Left ventricle myocardium inferior (tissue), 1 donor: ENCODE measurements at regions not wholly inside any gene's neighbourhood (a gene's known extent, or its start where the extent isn't known, plus 50 kb on each side); places are given as distances from the start of the nearest gene placed in this dataset.

Source experiments
- DNase-seq: peaks from one replicate; pipeline ENCODE4 v3.0.0-alpha.2; 2020
- H3K27ac ChIP-seq: fragments of 200-600 bp; replicated peaks from 2 replicates; pipeline ENCODE4 v1.8.0; 2021
- H3K27me3 ChIP-seq: fragments of 200-600 bp; 2 replicates; pipeline ENCODE4 v1.8.0; 2021; ENCODE audit warnings: low read depth
- H3K36me3 ChIP-seq: fragments of 200-600 bp; 2 replicates; pipeline ENCODE4 v1.8.0; 2021
- H3K4me1 ChIP-seq: fragments of 200-600 bp; 2 replicates; pipeline ENCODE4 v1.8.0; 2021
- H3K4me3 ChIP-seq: fragments of 200-600 bp; 2 replicates; pipeline ENCODE4 v1.8.0; 2021; ENCODE audit warnings: mild to moderate bottlenecking, moderate library complexity
- H3K9me3 ChIP-seq: fragments of 200-600 bp; replicated peaks from 2 replicates; pipeline ENCODE4 v1.8.0; 2021
- intact Hi-C: fragments of 100-400 bp; cut with micrococcal nuclease; formaldehyde crosslinking; loops from one replicate; pipeline ENCODE4 v1.11.0; 2022
- TF ChIP-seq, protein P1 (sequence below): fragments of 200-600 bp; IDR thresholded peaks from 2 replicates; pipeline ENCODE4 v1.8.0; 2021; ENCODE audit warnings: antibody characterized with exemption, mild to moderate bottlenecking, borderline replicate concordance
- donor health status: DM: no; HTN: yes; CAD: no; lungs with severe emphysema.

DNA sequence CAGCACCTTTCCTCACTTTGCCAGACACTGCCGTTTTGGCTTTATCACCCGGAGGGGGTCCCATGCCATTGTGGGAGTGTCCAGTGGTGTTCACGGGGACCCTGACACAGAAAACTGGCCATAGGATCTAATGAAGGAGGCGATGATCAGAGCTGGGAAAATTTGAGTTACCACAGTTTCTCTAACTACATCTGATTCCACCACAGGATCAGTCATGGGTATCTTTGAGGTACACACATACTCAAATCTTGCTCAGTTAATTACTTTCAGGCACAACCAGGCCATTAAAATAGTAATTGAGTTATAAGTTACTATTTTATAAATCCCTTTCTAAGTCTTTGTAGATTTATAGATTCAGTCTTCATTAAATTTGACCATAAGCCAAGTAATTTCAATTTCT is 215.1 kb downstream of the PRL start:
- TF ChIP-seq, protein P1, sequence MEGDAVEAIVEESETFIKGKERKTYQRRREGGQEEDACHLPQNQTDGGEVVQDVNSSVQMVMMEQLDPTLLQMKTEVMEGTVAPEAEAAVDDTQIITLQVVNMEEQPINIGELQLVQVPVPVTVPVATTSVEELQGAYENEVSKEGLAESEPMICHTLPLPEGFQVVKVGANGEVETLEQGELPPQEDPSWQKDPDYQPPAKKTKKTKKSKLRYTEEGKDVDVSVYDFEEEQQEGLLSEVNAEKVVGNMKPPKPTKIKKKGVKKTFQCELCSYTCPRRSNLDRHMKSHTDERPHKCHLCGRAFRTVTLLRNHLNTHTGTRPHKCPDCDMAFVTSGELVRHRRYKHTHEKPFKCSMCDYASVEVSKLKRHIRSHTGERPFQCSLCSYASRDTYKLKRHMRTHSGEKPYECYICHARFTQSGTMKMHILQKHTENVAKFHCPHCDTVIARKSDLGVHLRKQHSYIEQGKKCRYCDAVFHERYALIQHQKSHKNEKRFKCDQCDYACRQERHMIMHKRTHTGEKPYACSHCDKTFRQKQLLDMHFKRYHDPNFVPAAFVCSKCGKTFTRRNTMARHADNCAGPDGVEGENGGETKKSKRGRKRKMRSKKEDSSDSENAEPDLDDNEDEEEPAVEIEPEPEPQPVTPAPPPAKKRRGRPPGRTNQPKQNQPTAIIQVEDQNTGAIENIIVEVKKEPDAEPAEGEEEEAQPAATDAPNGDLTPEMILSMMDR, result no peak
- H3K4me3 ChIP-seq, result no peak overlapping the region
- peaks cover 3% of the 10 kb centered on the region for H3K4me1 ChIP-seq
- DNase-seq, result no peak
- H3K27me3 ChIP-seq, result no peaks in the 10 kb centered on the region
- intact Hi-C loops, result loop anchor here (5.0 kb wide), 1 partner anchor 99 kb away; no protein-coding TSS in a partner anchor
- H3K9me3 ChIP-seq, result peaks cover 7% of the 10 kb centered on the region
- no peaks in the 10 kb centered on the region for H3K36me3 ChIP-seq
- no peak overlapping the region for H3K27ac ChIP-seq

GRCh38 chr6:22082218-22082617 is 214.6 kb downstream of the PRL start:
- TF ChIP-seq, protein P1, result no peak
- H3K4me1 ChIP-seq, result peaks cover 3% of the 10 kb centered on the region
- no peak overlapping the region for H3K4me3 ChIP-seq
- peaks cover 7% of the 10 kb centered on the region for H3K9me3 ChIP-seq
- no peak for DNase-seq
- H3K36me3 ChIP-seq, result no peaks in the 10 kb centered on the region
- H3K27ac ChIP-seq, result no peak overlapping the region
- intact Hi-C loops, result loop anchor here (5.0 kb wide), 1 partner anchor 100 kb away; no protein-coding TSS in a partner anchor
- no peaks in the 10 kb centered on the region for H3K27me3 ChIP-seq

GRCh38 chr6:22083119-22083518 is 213.7 kb downstream of the PRL start:
- Histone ChIP-seq H3K27me3 (no peaks in the 10 kb centered on the region), H3K36me3 (no peaks in the 10 kb centered on the region), H3K4me1 (peaks cover 3% of the 10 kb centered on the region), H3K27ac (no peak overlapping the region), H3K4me3 (no peak overlapping the region), H3K9me3 (peaks cover 7% of the 10 kb centered on the region)
- DNase-seq, result no peak
- intact Hi-C loops, result loop anchor here (5.0 kb wide), 1 partner anchor 101 kb away; no protein-coding TSS in a partner anchor
- TF ChIP-seq, protein P1, result no peak

- Histone ChIP-seq H3K4me1 (no peaks in the 10 kb centered on the region), H3K9me3 (peaks cover 7% of the 10 kb centered on the region), H3K4me3 (no peak overlapping the region), H3K36me3 (no peaks in the 10 kb centered on the region), H3K27ac (no peak overlapping the region), H3K27me3 (no peaks in the 10 kb centered on the region)
- DNase-seq, result no peak
- intact Hi-C loops, result no loop called here
- TF ChIP-seq, protein P1, result no peak
Measured at GRCh38 chr6:22087960-22088706, 208.7 kb downstream of the PRL start.

GRCh38 chr6:22091424-22091948 is 205.3 kb downstream of the PRL start:
- TF ChIP-seq, protein P1, result no peak

More at GRCh38 chr6:22091424-22091948, 205.3 kb downstream of the PRL start:
- no peaks in the 10 kb centered on the region for H3K36me3 ChIP-seq
- no peaks in the 10 kb centered on the region for H3K9me3 ChIP-seq
- intact Hi-C loops, result no loop called here
- H3K4me1 ChIP-seq, result peaks cover 6% of the 10 kb centered on the region
- H3K27ac ChIP-seq, result no peak overlapping the region
- H3K4me3 ChIP-seq, result no peak overlapping the region
- no peaks in the 10 kb centered on the region for H3K27me3 ChIP-seq
- no peak for DNase-seq
